Hepatocyte (in vitro differentiated cells): ENCODE measurements at regions not wholly inside any gene's neighbourhood (a gene's known extent, or its start where the extent isn't known, plus 50 kb on each side); places are given as distances from the start of the nearest gene placed in this dataset.

Experiments used
- DNase-seq: peaks from one replicate; pipeline ENCODE4 v3.0.0-alpha.2; 2016; ENCODE audit warnings: low spot score
- H2AFZ ChIP-seq: fragments of 200-600 bp; sonication (generic); 2 replicates; pipeline ENCODE4 v1.6.0; 2016; ENCODE audit warnings: antibody characterized with exemption, mild to moderate bottlenecking
- H3K27ac ChIP-seq: fragments of 200-600 bp; sonication (generic); 2 replicates; pipeline ENCODE4 v1.5.1; 2016; ENCODE audit warnings: mild to moderate bottlenecking
- H3K27me3 ChIP-seq: fragments of 200-600 bp; sonication (generic); 2 replicates; pipeline ENCODE4 v1.6.1; 2016
- H3K36me3 ChIP-seq: fragments of 200-600 bp; sonication (generic); replicated peaks from 2 replicates; pipeline ENCODE4 v1.5.1; 2016; ENCODE audit warnings: low read depth; ENCODE audit not compliant: insufficient read depth
- H3K4me1 ChIP-seq: fragments of 200-600 bp; sonication (generic); 2 replicates; pipeline ENCODE4 v1.5.1; 2016; ENCODE audit warnings: mild to moderate bottlenecking, moderate library complexity; ENCODE audit not compliant: insufficient read depth
- H3K4me2 ChIP-seq: fragments of 200-600 bp; sonication (generic); 2 replicates; pipeline ENCODE4 v1.6.0; 2016
- H3K4me3 ChIP-seq: fragments of 200-600 bp; sonication (generic); 2 replicates; pipeline ENCODE4 v1.5.1; 2016; ENCODE audit warnings: mild to moderate bottlenecking
- H3K79me2 ChIP-seq: fragments of 200-600 bp; sonication (generic); 2 replicates; pipeline ENCODE4 v1.6.0; 2017; ENCODE audit warnings: mild to moderate bottlenecking
- H3K9me2 ChIP-seq: fragments of 200-600 bp; sonication (generic); replicated peaks from 2 replicates; pipeline ENCODE4 v1.6.0; 2017; ENCODE audit warnings: mild to moderate bottlenecking; ENCODE audit not compliant: insufficient read depth
- H3K9me3 ChIP-seq: fragments of 200-600 bp; sonication (generic); 2 replicates; pipeline ENCODE4 v1.5.1; 2016; ENCODE audit warnings: low read depth, mild to moderate bottlenecking
- H4K20me1 ChIP-seq: fragments of 200-600 bp; sonication (generic); 2 replicates; pipeline ENCODE4 v1.6.0; 2016; ENCODE audit warnings: mild to moderate bottlenecking; ENCODE audit not compliant: insufficient read depth, poor library complexity, severe bottlenecking
- EZH2 ChIP-seq: fragments of 200-600 bp; sonication (generic); IDR thresholded peaks from 2 replicates; pipeline ENCODE4 v1.6.1; 2016; ENCODE audit warnings: antibody characterized with exemption, mild to moderate bottlenecking, borderline replicate concordance
- EZH2phosphoT487 ChIP-seq: fragments of 200-600 bp; sonication (generic); IDR thresholded peaks from one replicate; pipeline ENCODE4 v1.6.1; 2018; ENCODE audit warnings: antibody characterized with exemption, mild to moderate bottlenecking, low read depth, moderate library complexity; ENCODE audit not compliant: unreplicated experiment, severe bottlenecking
- WGBS: methylation state at CpG from one replicate; pipeline ENCODE4 v1.1.6; 2016; ENCODE audit warnings: low lambda C conversion rate; ENCODE audit errors: missing lambda C conversion rate; 5-methylcytosine and 5-hydroxymethylcytosine counted together
- TF ChIP-seq, protein P1 (sequence below): fragments of 200-600 bp; sonication (generic); IDR thresholded peaks from 2 replicates; pipeline ENCODE4 v1.5.1; 2016; ENCODE audit warnings: antibody characterized with exemption, mild to moderate bottlenecking; ENCODE audit not compliant: poor library complexity

DNA sequence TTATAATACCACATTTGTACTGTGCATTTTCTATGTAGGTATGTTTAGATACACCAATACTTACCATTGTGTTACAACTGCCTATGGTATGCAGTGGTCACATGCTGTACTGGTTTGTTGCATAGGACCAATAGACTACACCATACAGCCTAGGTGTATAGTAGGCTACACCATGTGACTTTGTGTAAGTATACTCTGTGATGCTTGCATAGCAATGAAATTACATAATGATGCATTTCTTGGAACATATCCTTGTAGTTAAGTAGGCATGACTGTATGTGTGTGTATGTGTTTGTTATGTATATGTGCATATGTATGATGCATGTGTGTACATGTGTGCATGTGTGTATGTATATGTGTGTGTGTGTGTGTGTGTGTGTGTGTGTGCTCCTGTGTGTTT lies 157.6 kb downstream of the TDRD15 start:
- Histone ChIP-seq H3K4me1 (no peaks in the 10 kb centered on the region), H2AFZ (no peak overlapping the region), H3K9me2 (no peaks in the 10 kb centered on the region), H3K27me3 (peaks cover 8% of the 10 kb centered on the region), H3K36me3 (no peaks in the 10 kb centered on the region), H3K27ac (no peak overlapping the region), H4K20me1 (no peaks in the 10 kb centered on the region), H3K9me3 (no peaks in the 10 kb centered on the region), H3K4me3 (no peak overlapping the region), H3K79me2 (no peaks in the 10 kb centered on the region), H3K4me2 (no peak overlapping the region)
- TF ChIP-seq, protein P1, sequence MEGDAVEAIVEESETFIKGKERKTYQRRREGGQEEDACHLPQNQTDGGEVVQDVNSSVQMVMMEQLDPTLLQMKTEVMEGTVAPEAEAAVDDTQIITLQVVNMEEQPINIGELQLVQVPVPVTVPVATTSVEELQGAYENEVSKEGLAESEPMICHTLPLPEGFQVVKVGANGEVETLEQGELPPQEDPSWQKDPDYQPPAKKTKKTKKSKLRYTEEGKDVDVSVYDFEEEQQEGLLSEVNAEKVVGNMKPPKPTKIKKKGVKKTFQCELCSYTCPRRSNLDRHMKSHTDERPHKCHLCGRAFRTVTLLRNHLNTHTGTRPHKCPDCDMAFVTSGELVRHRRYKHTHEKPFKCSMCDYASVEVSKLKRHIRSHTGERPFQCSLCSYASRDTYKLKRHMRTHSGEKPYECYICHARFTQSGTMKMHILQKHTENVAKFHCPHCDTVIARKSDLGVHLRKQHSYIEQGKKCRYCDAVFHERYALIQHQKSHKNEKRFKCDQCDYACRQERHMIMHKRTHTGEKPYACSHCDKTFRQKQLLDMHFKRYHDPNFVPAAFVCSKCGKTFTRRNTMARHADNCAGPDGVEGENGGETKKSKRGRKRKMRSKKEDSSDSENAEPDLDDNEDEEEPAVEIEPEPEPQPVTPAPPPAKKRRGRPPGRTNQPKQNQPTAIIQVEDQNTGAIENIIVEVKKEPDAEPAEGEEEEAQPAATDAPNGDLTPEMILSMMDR, result no peak
- TF ChIP-seq EZH2, result no peak
- no peak for TF ChIP-seq EZH2phosphoT487
- no peak for DNase-seq

DNA sequence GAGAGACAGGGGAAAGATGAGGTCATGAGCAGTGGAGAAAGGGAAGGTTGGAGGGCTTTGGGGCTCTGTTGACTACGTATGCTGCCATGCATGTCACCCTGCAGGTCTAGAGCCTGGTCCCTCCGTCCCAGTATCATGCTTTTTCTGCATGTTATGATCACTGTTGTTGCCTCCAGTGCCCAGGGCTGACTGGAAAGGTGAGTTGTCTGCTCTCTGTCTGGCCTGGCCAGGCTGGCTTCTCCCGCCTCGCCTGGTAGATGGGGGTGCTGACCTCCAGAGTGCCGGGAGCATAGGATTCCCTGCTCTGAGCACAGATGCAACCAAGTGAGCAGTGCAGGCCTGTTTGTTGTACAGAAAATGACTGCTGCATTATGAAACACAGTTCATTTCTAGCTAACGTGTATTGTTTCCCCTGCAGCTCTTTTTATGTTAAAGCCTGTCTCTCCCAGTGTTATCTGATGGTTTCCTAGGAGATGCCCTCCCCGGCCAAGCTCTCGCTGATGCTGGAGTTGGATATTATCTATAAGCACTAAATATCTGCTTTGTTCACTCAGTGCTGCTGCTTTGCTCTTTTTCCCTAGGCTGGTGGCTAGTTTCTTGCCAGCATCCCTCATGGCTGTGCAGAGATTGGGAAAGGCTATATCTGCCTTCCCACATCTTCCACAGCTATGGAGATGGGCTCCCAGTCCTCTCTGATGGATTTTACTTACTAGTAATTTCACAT lies 158.2 kb downstream of the TDRD15 start:
- Histone ChIP-seq H3K9me3 (no peaks in the 10 kb centered on the region), H3K4me1 (no peaks in the 10 kb centered on the region), H3K27ac (no peak overlapping the region), H3K79me2 (no peaks in the 10 kb centered on the region), H3K36me3 (no peaks in the 10 kb centered on the region), H2AFZ (no peak overlapping the region), H4K20me1 (no peaks in the 10 kb centered on the region), H3K4me2 (no peak overlapping the region), H3K27me3 (peaks cover 8% of the 10 kb centered on the region), H3K9me2 (no peaks in the 10 kb centered on the region), H3K4me3 (no peak overlapping the region)
- TF ChIP-seq EZH2phosphoT487, result no peak
- TF ChIP-seq, protein P1, result no peak
- no peak for TF ChIP-seq EZH2
- DNase-seq, result no peak
- 33% methylated on average over 8 of the region's 8 CpGs for WGBS

DNA sequence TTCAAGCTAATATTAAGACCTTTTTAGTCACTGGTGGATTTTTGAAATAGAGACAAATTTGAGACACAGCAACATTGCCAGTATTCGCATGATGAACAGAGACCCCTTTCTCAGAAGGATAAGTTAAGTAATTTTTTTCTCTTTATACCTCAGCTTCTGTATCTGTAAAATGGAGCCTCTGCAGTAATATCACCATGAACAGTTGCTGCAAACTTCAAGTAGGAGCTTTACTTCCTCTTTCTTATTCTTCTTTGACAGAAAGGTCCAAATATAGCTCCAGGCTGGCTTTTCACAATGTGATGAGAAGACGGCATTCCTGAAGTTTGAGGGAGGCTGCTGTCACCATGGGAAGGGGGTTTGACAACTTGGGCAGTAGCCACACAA lies 158.7 kb downstream of the TDRD15 start:
- Histone ChIP-seq H3K27me3 (peaks cover 8% of the 10 kb centered on the region), H3K36me3 (no peaks in the 10 kb centered on the region), H2AFZ (no peak overlapping the region), H3K4me2 (no peak overlapping the region), H3K9me3 (no peaks in the 10 kb centered on the region), H3K4me3 (no peak overlapping the region), H3K79me2 (no peaks in the 10 kb centered on the region), H3K9me2 (no peaks in the 10 kb centered on the region), H3K4me1 (no peaks in the 10 kb centered on the region), H4K20me1 (no peaks in the 10 kb centered on the region), H3K27ac (no peak overlapping the region)
- no peak for DNase-seq
- WGBS, result 79% methylated on average over 2 of the region's 2 CpGs
- TF ChIP-seq EZH2 (no peak), EZH2phosphoT487 (no peak)
- TF ChIP-seq, protein P1, result no peak
